NCI-H524 treated with DMSO at 0.1 percent for 48 hours (cell line): ENCODE measurements at regions not wholly inside any gene's neighbourhood (a gene's known extent, or its start where the extent isn't known, plus 50 kb on each side); places are given as distances from the start of the nearest gene placed in this dataset.

ENCODE experiments used
- DNase-seq: peaks from one replicate; lab custom pipeline; 2025; lab: John Stamatoyannopoulos, UW

GRCh38 chr21:35219719-35220118 is 170.6 kb upstream of the RUNX1 start:
- DNase-seq: no peak

DNA sequence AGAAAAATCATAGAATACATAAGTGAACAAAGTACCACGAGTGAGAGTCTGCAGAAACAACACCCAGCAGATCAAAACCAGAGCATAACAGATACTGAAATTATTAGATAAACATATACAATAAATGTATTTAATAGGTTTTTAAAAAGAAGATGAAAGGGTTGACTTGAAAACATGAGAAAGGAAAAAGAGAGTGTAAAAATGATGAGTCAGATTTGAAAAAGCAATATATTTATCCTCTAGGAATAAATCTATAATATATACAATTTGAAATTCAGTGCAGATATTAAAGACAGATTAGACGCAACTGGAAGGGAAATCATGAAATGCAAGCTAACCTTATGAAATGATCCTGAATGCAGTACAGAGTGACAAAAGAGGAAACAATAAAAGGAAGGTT is 170.2 kb upstream of the RUNX1 start:
- no peak for DNase-seq

GRCh38 chr21:35217504-35218060 is 168.5 kb upstream of the RUNX1 start:
- DNase-seq: no peak

DNA sequence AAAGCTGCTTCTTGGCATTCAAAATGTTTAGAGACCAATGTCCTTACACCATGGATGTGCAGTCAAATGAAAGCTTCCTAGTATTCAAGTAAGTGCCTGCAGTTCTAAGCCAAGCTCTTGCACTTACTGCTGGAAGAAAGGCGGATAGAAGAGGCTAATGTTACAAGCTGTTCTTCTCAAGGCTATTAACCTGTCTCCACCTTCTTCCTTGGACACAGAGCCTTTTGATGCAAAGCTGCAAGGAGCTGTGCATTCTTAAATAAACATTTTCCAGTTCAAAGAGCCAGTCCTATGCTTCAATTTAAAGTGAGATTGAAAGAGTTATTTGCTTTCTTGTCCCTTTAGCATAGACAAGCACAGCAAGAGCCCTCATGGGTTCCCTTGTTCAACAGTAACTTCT is 167.9 kb upstream of the RUNX1 start:
- no peak for DNase-seq

DNA sequence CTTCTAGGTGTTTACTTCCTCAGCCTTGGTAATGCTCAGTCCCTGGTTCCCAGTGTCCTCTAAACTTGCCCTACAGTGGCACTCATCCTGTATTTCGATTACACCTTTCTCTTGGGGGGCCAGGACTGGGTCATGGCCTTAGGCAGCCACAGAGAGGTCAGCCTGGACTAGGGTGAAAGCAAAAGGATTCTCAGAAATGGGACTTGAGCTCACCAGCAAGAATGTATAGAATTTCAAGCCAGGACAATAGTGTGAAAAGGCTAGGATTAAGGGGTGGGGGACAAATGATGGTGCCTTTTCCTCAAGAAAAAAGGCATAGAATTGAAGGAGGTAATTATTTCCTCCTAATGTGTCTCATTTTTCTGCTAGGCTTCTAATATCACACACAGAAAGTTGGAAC is 166.8 kb upstream of the RUNX1 start:
- DNase-seq: no peak

DNA sequence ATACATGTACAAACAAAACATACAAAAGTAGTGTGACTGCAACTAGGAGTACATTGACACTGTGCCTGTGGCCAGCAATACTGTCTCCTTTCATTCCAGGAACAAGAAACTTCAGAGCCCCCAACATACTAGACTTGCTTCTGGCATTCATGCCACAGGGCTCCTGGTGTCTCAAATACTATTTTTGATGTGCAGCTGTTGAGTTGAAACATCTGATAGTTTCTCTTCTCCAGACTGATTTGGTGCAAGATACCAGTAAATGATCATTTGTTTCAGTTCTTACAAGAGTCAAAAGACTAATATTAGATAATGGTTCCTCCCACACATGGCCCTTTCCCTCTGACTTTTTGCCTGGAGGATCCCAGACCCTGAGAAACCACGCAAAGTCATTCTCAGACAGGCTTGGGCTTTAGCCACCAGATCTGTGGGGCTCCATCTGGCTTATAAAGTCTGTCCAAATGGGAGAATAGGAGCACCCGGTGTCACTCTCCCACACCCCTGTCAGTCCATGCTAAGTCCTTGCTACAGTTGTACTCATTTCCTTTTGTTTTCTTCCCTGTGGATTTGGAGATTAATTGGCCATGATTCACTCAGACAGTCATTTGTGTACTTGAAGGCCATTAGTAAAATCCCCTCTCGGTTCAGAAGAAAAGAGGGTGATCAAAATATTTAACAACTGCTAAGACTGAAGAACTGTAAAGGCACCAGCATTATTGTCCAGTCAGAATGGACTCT is 163.5 kb upstream of the RUNX1 start:
- no peak for DNase-seq

- no peak for DNase-seq
Observed at GRCh38 chr21:35211782-35212181, 162.7 kb upstream of the RUNX1 start.

- no peak for DNase-seq
Observed at GRCh38 chr21:35210093-35210492, 161.0 kb upstream of the RUNX1 start.

GRCh38 chr21:35208810-35209517 is 159.9 kb upstream of the RUNX1 start:
- no peak for DNase-seq

DNA sequence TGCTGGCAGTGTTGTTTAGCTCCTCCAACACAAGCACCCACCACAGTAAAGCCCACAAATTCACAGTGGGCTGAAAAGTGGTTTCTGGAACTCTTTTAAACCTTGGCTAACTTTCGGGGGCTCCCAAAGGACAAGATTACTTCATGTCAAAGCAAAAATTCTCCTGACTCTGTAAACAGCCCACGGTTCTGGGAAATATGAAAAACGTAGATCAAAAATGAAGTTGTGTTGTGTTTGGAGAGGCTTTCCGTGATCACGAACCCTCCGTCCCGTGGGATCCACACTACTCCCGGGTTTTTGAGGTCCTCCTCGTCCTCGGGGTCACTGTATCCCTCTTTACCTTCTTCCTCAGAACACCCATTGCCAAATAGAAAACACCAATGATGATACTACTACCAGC is 159.0 kb upstream of the RUNX1 start:
- DNase-seq: no peak

DNA sequence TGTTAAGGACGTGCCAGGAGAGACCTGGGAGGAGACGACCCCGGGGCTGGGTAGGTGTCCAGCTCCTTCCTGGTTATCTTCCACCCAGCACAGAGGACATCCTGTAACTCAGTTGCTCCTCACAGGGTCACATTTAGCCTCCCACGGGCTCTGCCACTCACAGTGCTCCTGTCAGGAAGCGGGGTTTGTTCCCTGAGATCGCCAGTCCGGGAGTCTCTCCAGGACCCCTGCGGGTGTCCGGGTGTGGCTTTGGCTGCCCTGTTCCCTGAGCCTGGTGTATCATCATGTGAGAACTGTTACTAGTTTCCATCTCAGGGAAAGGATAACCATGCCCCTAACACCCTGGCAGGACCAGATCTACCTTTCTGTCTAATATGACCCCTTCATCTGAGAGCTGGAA is 158.2 kb upstream of the RUNX1 start:
- no peak for DNase-seq

- no peak for DNase-seq
Observed at GRCh38 chr21:35206141-35207125, 157.3 kb upstream of the RUNX1 start.

- no peak for DNase-seq
Observed at GRCh38 chr21:35204850-35205541, 155.9 kb upstream of the RUNX1 start.

GRCh38 chr21:35204125-35204524 is 155.0 kb upstream of the RUNX1 start:
- no peak for DNase-seq

- DNase-seq: no peak
Observed at GRCh38 chr21:35203093-35203977, 154.2 kb upstream of the RUNX1 start.

- DNase-seq: no peak
Observed at GRCh38 chr21:35202431-35202830, 153.3 kb upstream of the RUNX1 start.

DNA sequence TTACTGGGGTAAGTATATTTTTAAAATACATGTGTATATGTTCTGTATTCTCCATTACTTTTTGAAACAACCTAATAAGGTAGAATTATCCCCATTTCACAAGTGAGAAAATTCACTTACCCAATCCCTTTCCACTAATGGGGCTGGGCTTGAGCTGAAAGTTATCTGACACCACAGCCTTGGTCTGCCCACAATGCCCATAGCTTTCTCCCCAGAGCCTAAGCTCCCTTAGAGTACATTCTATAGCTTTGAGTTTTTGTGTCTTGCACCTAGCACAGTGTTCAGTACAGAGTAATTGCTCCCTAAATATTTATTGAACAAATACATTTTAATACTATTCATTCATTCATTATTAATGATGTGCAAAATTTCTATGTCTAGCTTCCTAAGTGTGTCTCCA is 152.7 kb upstream of the RUNX1 start:
- DNase-seq: no peak

DNA sequence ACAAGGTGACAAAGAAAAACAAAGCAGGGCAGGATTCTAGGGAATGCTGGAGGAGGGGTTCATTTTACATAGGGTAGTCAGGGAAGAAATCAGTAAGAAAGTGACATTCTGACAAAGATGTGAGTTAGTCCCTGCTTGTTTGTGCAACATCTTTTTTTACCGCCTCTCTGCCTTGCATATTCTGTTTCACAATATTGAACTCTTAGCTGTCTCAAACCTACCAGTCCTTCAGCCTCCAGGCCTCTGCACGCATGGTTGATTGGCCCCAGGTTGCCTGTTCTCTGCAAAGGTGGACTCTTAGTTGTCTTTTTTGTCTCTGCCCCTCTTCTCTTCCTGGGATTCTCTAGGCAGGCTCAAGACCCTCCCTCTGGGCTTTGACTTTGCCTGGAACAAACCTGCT is 152.2 kb upstream of the RUNX1 start:
- DNase-seq: no peak

- DNase-seq: no peak
Observed at GRCh38 chr21:35199733-35200015, 150.6 kb upstream of the RUNX1 start.

GRCh38 chr21:35198982-35199732 is 150.1 kb upstream of the RUNX1 start:
- DNase-seq: no peak
